ENCODE measurements at regions not wholly inside any gene's neighbourhood (a gene's known extent, or its start where the extent isn't known, plus 50 kb on each side); places are given as distances from the start of the nearest gene placed in this dataset.

- ATAC-seq, result no peak
- TF ChIP-seq CSDC2 (CRISPR knock-in tag; IDR thresholded peaks at IDR 0.05), result no peak
Measured at GRCh38 chr5:10153394-10153793, 96.3 kb downstream of the ATPSCKMT start.

GRCh38 chr5:10151656-10152055 is 98.0 kb downstream of the ATPSCKMT start:
- no peak for TF ChIP-seq ZNF565 (CRISPR knock-in tag; conservative IDR thresholded peaks at IDR 0.05; ENCODE audit: low read depth)
- no peak for TF ChIP-seq ISL1 (CRISPR knock-in tag; IDR thresholded peaks at IDR 0.05)
- no peak for TF ChIP-seq ZC3H10 (CRISPR knock-in tag; IDR thresholded peaks at IDR 0.05)
- TF ChIP-seq SNAI2 (CRISPR knock-in tag; IDR thresholded peaks at IDR 0.05), result no peak
- no peak for TF ChIP-seq TOX (CRISPR knock-in tag; IDR thresholded peaks at IDR 0.05; ENCODE audit: borderline replicate concordance)
- TF ChIP-seq ZFP3 (CRISPR knock-in tag; IDR thresholded peaks at IDR 0.05), result no peak
- no peak for TF ChIP-seq ARNTL (CRISPR knock-in tag; IDR thresholded peaks at IDR 0.05; ENCODE audit: borderline replicate concordance, low read depth)
- no peak for TF ChIP-seq GLIS3 (CRISPR knock-in tag; IDR thresholded peaks at IDR 0.05)
- TF ChIP-seq PATZ1 (CRISPR knock-in tag; IDR thresholded peaks at IDR 0.05; ENCODE audit: borderline replicate concordance), result no peak
- TF ChIP-seq TSHZ2 (CRISPR knock-in tag; IDR thresholded peaks at IDR 0.05), result no peak
- TF ChIP-seq CREB5 (CRISPR knock-in tag; IDR thresholded peaks at IDR 0.05; ENCODE audit: low read depth), result no peak
- no peak for TF ChIP-seq RARB (CRISPR knock-in tag; IDR thresholded peaks at IDR 0.05)
- TF ChIP-seq OSR1 (CRISPR knock-in tag; IDR thresholded peaks at IDR 0.05), result no peak
- no peak for TF ChIP-seq POU6F1 (CRISPR knock-in tag; IDR thresholded peaks at IDR 0.05; ENCODE audit: borderline replicate concordance, low read depth)
- no peak for TF ChIP-seq ZNF70 (CRISPR knock-in tag; IDR thresholded peaks at IDR 0.05)
- no peak for TF ChIP-seq CSRNP3 (CRISPR knock-in tag; IDR thresholded peaks at IDR 0.05)
- TF ChIP-seq PPARA (CRISPR knock-in tag; IDR thresholded peaks at IDR 0.05; ENCODE audit: borderline replicate concordance), result no peak
- TF ChIP-seq CSDC2 (CRISPR knock-in tag; IDR thresholded peaks at IDR 0.05), result no peak
- TF ChIP-seq ZNF8 (CRISPR knock-in tag; IDR thresholded peaks at IDR 0.05), result no peak

GRCh38 chr5:10149911-10150310 is 99.8 kb downstream of the ATPSCKMT start:
- ATAC-seq, result no peak
- TF ChIP-seq TSHZ2 (CRISPR knock-in tag; IDR thresholded peaks at IDR 0.05), result no peak
- TF ChIP-seq ZNF565 (CRISPR knock-in tag; conservative IDR thresholded peaks at IDR 0.05; ENCODE audit: low read depth), result no peak
- no peak for TF ChIP-seq SNAI2 (CRISPR knock-in tag; IDR thresholded peaks at IDR 0.05)
- no peak for TF ChIP-seq OSR1 (CRISPR knock-in tag; IDR thresholded peaks at IDR 0.05)
- no peak for TF ChIP-seq TOX (CRISPR knock-in tag; IDR thresholded peaks at IDR 0.05; ENCODE audit: borderline replicate concordance)
- no peak for TF ChIP-seq PATZ1 (CRISPR knock-in tag; IDR thresholded peaks at IDR 0.05; ENCODE audit: borderline replicate concordance)
- no peak for TF ChIP-seq POU6F1 (CRISPR knock-in tag; IDR thresholded peaks at IDR 0.05; ENCODE audit: borderline replicate concordance, low read depth)
- TF ChIP-seq RARB (CRISPR knock-in tag; IDR thresholded peaks at IDR 0.05), result no peak
- no peak for TF ChIP-seq ISL1 (CRISPR knock-in tag; IDR thresholded peaks at IDR 0.05)
- TF ChIP-seq ESRRG (CRISPR knock-in tag; IDR thresholded peaks at IDR 0.05), result no peak
- no peak for TF ChIP-seq TCF4 (CRISPR knock-in tag; IDR thresholded peaks at IDR 0.05; ENCODE audit: borderline replicate concordance)
- no peak for TF ChIP-seq GLIS3 (CRISPR knock-in tag; IDR thresholded peaks at IDR 0.05)
- TF ChIP-seq CSDC2 (CRISPR knock-in tag; IDR thresholded peaks at IDR 0.05), result no peak
- TF ChIP-seq BACH2 (CRISPR knock-in tag; IDR thresholded peaks at IDR 0.05; ENCODE audit: borderline replicate concordance), result no peak

More at GRCh38 chr5:10151656-10152055, 98.0 kb downstream of the ATPSCKMT start:
- no peak for ATAC-seq

All from SK-N-SH treated with all-trans-retinoic acid at 6 μM for 48 hours (cell line).